HG02840 (cell line): ENCODE measurements at regions not wholly inside any gene's neighbourhood (a gene's known extent, or its start where the extent isn't known, plus 50 kb on each side); places are given as distances from the start of the nearest gene placed in this dataset.
A peak's percentile ranks its signal among the peaks of the same experiment; 100 is the strongest.

Source experiments
- ATAC-seq: cut with Tn5 transposase; IDR thresholded peaks from one replicate; pipeline ENCODE4 v1.9.1; 2021; ENCODE audit warnings: mild to moderate bottlenecking, moderate library complexity, moderate number of reproducible peaks; ENCODE audit not compliant: unreplicated experiment, low FRiP score

- peak; percentile 97 for ATAC-seq
These were observed 209.8 kb upstream of the PRMT6 start for GRCh38 chr1:106846656-106847055.

- ATAC-seq = no peak
These were observed 195.4 kb upstream of the PRMT6 start for GRCh38 chr1:106861110-106861509.

GRCh38 chr1:106868828-106869227 is 187.6 kb upstream of the PRMT6 start:
- no peak for ATAC-seq

GRCh38 chr1:106875622-106876021 is 180.9 kb upstream of the PRMT6 start:
- ATAC-seq = no peak

- no peak for ATAC-seq
These were observed 180.1 kb upstream of the PRMT6 start for GRCh38 chr1:106876384-106876783.

GRCh38 chr1:106879538-106879937 is 176.9 kb upstream of the PRMT6 start:
- no peak for ATAC-seq

- ATAC-seq = no peak
These were observed 176.2 kb upstream of the PRMT6 start for GRCh38 chr1:106880226-106880625.

- no peak for ATAC-seq
These were observed 173.3 kb upstream of the PRMT6 start for GRCh38 chr1:106883208-106883607.

GRCh38 chr1:106889059-106889458 is 167.4 kb upstream of the PRMT6 start:
- no peak for ATAC-seq

GRCh38 chr1:106889583-106889982 is 166.9 kb upstream of the PRMT6 start:
- ATAC-seq = no peak

GRCh38 chr1:106897976-106898375 is 158.5 kb upstream of the PRMT6 start:
- no peak for ATAC-seq

- no peak for ATAC-seq
These were observed 156.8 kb upstream of the PRMT6 start for GRCh38 chr1:106899644-106900043.

- ATAC-seq = peak; percentile 99
These were observed 148.7 kb upstream of the PRMT6 start for GRCh38 chr1:106907795-106908194.

- ATAC-seq = no peak
These were observed 147.8 kb upstream of the PRMT6 start for GRCh38 chr1:106908689-106909088.

- no peak for ATAC-seq
These were observed 145.7 kb upstream of the PRMT6 start for GRCh38 chr1:106910798-106911197.

- no peak for ATAC-seq
These were observed 144.3 kb upstream of the PRMT6 start for GRCh38 chr1:106912131-106912530.

- no peak for ATAC-seq
These were observed 135.3 kb upstream of the PRMT6 start for GRCh38 chr1:106921186-106921585.

GRCh38 chr1:106924360-106924759 is 132.1 kb upstream of the PRMT6 start:
- ATAC-seq = no peak

GRCh38 chr1:106925750-106926149 is 130.7 kb upstream of the PRMT6 start:
- no peak for ATAC-seq

GRCh38 chr1:106926803-106927582 is 129.5 kb upstream of the PRMT6 start:
- ATAC-seq = no peak

GRCh38 chr1:106937104-106937503 is 119.4 kb upstream of the PRMT6 start:
- no peak for ATAC-seq

GRCh38 chr1:106944721-106945120 is 111.8 kb upstream of the PRMT6 start:
- ATAC-seq = no peak

- no peak for ATAC-seq
These were observed 103.7 kb upstream of the PRMT6 start for GRCh38 chr1:106952776-106953175.
